ENCODE measurements at regions not wholly inside any gene's neighbourhood (a gene's known extent, or its start where the extent isn't known, plus 50 kb on each side); places are given as distances from the start of the nearest gene placed in this dataset.
"Not testable (repeated sequence)": the region's sequence is repeated elsewhere in the genome, so short reads cannot be mapped to it uniquely, and the experiment has no call there.

DNA sequence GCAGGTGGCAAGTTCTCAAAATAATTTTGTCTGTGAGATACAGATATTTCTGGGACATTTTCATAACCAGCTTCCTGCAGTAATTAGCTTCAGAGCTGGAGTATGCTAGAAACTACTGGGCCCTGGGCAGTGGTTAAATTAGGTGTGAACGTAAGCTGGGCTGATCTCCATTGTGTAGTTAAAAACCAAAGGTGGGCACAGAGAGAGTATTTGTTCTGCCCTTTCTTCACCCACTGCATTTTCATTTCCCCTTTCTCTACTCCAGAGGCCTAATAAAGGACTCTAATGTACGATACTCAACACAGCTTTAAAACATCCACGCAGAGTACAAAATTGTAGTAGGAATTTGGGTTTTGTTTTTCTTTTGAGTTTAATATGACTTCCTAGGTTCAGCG, 252.7 kb downstream of the SPRY1 start:
- no peak for DNase-seq

DNA sequence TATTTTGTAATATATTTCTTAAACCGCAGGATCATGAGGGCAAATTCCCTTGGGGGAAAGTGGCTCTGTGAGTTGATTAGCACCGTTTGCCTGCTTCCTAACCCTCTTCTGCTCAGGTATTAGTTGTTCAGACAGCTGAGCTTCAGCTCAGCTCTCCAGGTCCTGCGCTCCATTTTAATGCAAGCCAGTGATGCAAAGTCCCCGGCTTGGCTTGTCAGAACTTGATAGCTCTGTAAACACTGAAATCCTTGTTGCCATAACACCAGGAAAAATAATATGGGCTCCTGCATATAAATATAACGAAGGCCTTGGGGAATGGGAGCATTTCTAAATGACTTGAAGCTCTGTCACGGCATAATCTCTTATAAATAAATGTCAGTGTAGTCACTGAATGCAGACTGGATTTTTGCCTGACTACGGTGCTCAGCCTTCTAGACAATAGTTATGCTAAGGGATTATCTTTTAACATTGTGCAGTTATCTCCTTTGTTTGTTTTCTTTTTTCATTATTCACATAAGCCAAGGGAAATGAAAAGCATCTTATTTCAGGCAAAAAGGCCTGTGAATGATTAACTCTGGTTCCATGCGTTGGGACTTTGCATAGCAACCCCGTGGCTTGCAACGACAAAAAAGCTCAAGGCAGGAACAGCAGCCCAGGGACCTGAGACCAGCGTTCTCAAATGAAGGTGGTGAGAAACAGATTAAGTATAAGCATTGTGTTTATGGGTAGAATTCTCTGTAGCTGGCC, 253.2 kb downstream of the SPRY1 start:
- DNase-seq: peak; percentile 80

DNA sequence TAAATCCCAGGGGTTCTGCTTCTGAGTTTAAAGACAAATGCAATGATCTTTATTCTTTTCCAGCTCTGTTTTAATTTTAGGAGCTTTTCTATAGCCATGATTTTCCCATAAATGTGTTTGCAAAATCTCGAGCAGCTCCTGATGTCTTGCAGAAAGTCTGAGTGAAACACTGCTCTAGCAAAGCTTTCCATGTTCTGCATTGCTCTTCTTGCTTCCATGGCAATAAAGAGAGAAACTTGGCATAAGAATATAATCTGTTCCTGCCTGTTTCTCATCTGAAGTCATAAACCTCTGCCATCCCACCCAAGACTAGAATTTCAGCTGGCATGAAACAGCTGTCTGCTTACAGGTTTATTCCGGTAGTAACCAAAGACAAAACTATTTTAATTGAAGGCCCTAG, 254.5 kb downstream of the SPRY1 start:
- peak; percentile 60 for DNase-seq

DNA sequence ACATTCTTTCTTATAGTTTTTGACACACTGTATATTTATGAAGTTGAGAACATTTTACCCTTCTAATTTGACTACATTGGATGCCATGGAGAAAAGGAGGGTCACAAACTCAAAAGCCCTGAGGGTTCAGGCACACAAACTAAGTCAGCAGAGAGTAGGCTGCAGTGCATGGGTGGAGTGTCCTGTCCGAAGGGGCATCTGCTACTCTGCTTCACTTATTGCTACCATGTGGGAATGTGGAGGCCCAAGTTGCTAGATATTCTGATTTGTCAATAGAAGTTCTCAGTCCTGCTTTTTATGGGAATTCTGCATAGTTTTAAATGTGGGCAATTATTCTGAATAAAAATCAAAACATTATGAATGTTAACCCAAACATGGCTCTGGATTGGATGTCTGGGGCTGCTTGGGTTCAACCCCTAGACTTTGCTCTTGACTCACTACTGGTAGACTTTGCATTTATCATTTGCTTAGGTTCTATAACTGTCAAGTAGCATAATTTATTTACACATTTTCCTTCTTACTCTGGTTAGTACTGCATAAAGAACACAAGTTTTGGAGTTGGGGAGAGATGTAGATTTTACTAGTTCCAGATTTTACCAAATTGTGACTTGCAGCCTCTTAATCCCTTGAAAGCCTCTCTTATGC, 255.1 kb downstream of the SPRY1 start:
- DNase-seq: no peak

DNA sequence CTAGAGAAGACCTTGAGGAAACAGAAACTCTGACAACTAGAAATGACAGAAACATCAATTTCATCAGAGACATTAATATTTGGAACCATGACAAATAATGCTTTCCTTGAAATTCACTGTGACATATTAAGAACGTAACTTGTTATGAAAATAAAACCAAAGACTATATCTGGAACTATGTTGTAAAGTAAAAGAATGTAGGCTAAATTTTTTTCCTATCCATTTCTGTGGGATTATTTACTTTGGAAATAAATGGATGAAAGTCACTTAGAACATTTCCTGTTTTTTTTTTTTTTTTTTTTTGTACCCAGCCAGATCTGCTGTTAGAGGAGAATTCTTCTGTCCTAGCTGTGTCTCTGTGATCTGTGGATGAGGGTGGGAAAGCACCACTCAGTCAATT, 255.9 kb downstream of the SPRY1 start:
- no peak for DNase-seq

DNA sequence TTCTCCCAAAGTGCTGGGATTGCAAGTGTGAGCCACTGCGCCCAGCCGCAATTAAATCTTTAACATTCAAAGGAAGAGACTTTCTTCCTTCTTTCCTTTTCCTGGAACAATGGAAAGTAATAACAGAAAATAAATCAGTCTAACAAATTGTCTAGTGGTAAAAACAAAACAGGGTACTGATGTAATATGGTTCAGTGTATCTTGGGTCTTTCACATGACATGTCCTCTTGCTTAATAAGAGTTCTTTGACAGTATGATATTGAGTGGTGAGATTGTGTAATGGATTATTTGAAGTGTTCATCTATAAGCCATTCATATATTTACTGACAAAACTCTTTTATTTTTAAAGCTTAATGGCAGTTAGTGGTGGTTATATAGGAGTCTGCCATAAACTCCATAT, 256.6 kb downstream of the SPRY1 start:
- DNase-seq: no peak

DNA sequence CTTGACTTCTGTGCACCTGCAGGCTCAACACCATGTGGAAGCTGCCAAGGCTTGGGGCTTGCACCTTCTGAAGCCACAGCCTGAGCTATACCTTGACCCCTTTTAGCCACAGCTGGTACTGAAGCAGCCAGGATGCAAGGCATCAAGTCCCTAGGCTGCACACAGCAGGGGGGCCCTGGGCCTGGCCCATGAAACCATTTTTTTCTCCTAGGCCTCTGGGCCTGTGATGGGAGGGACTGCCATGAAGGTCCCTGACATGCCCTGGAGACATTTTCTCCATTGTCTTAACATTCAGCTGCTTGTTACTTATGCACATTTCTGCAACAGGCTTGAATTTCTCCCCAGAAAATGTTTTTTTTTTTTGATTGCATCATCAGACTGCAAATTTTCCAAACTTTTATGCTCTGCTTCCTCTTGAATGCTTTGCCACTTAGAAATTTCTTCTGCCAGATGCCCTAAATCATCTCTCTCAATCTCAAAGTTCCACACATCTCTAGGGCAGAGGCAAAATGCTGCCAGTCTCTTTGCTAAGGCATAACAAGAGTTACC, 260.2 kb downstream of the SPRY1 start:
- not testable (repeated sequence) for DNase-seq

DNA sequence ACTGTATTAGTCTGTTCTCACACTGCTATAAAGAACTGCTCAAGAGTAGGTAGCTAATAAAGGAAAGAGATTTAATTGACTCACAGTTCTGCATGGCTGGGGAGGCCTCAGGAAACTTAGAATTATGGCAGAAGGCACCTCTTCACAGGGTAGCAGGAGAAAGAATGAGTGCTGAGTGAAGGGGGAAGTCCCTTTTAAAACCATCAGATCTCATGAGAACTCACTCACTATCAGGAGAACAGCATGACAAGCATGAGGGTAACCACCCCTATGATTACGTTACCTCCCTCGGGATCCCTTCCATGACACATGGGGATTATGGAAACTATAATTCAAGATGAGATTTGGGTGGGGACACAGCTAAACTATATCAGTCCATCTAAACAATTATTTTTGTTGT, 261.0 kb downstream of the SPRY1 start:
- not testable (repeated sequence) for DNase-seq

DNA sequence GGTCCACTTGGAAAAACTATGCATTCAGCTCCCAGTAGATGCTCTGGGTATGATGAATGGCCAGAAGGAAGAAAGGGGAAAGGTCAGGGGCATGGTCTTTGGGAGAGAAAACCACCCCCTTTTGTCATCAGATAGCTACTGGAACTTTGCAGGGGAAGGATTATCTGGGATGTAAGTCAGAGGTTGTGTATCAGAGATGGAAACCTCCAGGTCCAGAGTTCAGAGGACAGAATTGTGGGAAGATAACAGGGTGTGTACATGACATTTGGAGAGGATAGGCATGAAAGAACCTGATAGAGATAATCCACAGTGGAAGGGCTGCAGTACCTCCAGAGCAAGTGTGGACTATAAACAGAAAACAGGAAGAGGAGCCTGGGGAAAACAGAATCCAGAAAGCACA, 262.7 kb downstream of the SPRY1 start:
- no peak for DNase-seq

DNA sequence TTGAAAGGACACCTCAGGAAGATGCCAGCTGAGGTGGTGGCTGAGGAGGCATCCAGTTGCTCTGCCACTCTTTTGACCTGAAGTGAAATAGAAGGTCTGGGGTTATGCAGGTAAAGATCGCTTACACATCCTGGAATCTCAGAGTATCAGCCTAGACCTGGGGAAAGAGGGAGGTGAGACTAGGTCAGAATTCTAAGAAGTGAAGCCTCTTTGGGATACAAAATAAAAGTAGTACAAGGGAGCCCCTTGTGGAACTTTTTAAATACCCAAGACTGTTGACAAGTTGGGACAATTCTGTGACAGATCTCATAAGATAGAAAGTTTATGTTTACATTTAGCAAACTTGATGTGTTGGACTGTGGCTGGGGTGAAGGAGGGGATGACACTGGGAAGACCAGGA, 263.1 kb downstream of the SPRY1 start:
- DNase-seq: no peak

DNA sequence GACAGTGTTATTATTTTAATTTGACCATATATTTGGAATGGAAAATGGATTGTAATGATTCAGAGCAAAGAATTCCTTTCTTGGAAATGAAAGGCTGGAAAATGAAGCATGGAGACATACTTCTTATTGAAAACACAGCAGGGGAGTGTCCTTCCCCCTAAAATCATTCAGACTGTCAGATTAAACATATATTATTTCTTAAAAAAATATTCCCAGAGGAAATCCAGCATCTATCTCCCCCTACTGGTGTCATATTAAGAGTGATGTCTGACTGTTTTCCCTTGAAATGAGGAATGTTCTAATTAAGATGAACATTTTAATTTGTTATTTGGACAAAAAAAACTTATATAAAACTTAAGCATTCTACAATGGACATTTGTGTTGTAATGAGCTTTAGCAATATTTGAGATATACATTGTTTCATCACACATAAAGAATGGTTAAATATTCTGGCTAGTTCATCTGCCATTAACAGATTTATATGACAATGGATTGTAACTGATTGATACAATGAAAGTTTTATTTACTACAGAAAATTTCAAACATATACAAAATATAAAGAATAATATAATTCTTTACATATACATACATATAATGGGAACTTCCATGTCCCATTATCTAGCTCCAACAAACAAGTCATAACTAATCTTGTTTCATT, 264.6 kb downstream of the SPRY1 start:
- DNase-seq: no peak

DNA sequence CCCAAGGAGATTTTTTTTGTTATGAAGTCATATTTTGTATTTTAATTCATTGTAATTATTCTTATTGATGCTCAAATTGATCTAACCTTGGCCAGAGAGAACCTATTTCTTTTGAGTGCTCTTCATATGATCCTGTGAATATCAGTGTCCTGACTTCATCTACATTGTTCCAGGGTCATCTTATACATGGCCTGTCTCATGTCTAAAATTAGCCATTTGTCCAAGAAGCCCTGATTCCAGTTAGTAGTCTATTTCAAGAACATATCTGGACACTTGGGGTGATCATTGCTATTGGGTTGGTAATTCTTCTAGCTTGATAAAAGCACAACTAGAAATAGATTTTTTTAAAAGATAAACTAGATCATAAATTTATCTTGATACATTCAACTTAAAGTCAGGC, 266.2 kb downstream of the SPRY1 start:
- no peak for DNase-seq

DNA sequence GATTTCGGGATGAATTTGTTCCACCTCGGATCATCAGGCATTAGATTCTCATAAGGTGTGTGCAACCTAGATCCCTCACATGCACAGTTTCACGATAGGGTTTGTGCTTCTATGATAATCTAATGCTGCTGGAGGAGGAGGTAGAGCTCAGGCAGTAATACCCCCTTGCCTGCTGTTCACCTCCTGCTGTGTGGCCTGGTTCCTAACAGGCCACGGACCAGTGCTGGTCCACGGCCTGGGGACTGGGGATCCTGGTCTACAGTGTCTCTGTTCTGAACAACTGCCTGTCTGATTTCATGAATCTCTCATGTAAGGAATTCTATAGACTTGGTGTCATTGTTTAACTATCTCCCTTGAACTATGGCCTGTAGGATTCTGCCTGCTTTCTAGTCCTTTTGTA, 269.9 kb downstream of the SPRY1 start:
- DNase-seq: no peak

DNA sequence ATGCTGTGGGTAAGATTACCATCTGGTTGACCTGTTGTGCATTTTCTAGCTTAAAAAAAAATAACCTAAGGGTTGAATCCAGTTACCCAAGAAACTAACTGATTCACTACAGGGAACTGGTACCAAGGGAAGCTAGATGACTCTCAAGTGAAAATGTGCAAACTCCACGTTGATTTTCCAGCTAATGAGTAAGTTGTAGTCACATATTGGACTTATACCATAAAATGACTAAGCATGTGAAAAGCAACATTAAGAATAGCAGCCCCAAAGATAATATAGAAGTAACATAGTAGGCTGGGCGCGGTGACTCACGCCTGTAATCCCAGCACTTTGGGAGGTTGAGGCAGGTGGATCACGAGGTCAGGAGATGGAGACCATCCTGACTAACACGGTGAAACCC, 270.9 kb downstream of the SPRY1 start:
- DNase-seq: no peak

DNA sequence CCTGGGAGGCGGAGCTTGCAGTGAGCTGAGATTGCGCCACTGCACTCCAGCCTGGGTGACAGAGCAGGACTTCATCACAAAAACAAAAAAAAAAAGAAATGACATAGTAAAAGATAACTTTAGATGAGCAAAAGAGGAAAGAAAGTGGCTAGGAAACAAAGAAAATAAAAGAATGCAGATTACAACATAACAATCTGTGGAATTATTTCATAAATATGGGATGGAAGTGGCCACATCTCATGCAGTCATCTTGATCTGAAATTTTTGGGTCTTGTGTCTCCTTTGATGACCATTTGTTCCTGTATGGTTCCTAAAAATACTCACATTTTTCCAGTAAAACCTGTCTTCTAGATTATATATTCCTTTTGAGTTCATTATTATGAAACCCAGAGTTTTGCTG, 271.4 kb downstream of the SPRY1 start:
- DNase-seq: no peak

DNA sequence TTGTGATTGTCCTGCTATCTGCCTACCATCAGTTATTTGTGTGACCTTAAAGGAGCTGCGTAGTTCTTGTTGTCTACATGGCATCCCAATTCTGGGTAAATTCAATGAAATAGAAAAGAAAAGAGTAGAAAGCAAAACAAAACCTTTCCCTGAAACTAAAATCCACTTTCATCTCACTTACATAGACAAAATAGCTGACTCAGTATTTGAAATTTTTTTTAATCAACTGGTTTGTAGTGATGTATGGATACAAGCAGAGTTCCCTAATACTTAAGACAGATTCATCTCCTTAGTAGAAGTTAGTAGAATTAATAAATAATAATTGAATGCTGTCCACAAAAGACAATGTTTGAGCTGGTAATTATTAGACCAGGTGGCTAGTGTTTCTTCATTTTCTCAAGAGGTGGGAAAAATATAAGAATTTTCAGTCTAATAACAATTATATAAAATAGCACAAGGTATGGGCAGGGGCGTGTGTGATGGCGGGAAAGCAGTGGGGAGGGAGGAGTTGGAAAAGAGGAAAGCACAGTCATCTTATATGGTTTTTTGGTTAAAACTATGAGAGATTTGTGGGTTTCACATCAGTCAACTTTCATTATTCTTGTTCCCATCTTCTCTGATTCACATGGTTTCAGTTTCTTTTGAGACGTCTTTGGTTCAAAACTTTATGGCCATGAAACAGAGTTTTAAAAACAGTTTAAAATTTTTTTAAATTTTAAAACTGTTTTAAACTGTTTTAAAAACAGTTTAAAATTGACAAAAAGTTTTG, 275.2 kb downstream of the SPRY1 start:
- DNase-seq: no peak

DNA sequence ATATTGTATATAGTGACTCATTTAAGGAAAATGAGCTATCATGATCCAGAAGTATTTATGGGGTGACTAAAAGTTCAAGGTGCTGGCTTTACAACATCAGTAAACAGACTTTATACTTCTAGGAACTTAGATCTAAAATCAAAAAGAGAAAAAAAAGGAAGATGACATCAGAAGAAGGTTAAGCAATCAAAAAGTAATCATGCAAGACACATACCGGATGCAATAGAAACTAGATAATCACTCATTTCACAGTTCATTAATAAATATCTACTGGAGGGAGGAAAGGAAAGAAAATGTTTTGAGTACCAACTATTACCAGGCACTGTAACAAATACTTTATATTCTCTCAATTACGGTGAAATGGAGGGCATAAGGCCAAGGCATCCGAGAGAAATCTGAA, 276.4 kb downstream of the SPRY1 start:
- no peak for DNase-seq

DNA sequence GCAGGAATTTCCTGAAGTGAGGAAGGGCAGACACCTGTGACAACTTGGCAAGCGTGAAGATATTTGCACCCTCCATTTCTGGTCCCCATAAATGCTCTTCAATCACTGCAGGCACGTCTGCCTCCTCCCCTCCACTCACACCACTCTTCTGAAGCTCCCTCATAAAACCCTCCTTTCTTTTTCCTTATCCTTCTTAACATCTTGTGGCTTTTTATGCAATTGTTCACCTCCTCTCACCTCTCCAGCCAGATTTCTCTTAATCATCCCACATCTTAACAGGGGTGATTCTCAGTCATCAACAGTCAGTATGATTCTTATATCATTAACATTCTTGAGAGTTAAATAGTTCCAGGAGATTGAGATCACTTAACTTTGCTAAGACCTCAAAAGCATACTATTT, 277.4 kb downstream of the SPRY1 start:
- DNase-seq: no peak

DNA sequence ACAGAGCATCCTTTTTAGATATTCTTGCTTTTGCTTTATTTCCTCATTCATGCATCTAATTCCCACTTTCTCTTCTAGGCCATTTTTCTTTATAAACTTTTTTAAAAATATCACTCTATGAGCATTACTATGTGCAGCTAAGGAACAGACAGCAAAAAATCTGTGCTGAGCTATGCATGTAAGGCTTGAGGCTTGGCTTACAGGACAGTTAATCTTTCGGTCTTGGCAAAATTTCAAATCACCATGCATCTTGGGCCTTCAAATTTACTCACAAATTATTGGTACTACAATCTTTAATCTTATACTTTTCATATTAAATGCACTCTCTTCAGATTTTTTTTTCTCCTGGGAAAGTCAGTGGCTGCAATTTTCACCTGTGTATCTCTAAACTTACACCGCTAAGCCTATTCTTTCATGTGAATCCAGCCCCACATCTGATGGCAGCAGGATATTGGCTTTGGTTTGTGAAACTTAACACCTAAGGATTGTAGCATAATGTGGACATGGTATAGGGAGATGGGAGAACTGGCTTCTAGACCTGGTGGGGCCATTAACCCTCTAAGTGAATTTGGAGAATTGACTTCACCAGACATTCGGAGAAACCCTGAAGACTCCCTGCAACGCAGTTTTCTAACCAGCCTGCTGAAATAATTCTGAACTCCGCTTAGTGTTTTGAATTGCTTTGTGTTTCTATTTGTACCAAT, 278.3 kb downstream of the SPRY1 start:
- DNase-seq: no peak

DNA sequence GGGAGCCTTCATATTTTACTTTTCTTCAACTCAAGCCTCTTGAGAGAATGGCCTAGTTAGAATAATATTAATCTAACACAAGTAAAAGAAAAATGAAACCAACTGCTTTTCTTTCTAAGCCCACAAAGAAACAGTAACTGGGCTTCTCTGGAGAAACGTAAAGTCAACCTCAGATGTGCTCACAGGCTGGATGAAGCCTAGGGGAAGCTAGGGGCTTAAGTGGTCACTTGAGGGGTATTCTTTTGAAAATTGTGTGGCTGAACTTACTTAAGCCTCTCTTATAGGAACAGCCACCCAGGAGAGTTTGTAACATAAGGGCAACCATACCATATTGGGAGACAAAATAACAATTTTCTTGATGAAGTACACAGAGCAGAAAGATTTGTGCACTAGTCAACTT, 279.0 kb downstream of the SPRY1 start:
- DNase-seq: no peak

DNA sequence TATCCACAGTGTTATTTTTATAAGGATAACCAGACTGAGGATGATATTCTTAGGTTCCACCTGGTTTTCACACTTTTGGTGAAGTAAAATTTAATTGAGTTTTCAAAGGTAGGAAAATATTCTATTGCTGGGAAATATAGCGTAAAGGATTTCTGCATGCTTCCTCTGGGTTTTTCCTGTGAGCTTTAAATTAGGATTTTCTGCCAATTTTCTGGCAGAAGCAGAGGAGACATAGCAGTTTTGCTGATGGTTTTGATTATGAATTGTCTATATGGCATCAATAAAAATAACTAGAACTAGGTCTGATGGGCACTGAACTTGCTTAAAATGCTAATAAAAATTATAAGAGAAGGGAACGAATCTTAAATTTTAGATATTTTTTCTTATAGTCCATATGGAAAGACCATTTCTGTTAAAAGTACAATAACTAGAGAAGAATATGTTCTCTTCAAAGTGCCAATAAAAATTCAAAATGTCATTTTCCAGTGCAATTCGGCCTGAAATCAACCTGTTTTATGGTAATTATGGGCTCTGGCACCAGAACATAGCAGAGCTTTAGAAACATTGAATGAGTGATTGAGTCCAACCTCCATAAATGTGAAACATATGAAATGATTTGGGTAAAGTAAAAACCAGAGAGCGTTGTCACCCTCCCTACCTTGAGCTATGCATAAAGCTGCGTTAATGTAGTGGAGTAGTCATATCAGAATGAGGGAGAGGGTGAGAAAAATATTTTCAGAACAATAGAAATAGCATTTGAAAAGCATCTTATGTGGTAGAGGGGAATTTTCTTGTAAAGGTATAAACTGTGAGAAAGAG, 279.7 kb downstream of the SPRY1 start:
- DNase-seq: no peak

DNA sequence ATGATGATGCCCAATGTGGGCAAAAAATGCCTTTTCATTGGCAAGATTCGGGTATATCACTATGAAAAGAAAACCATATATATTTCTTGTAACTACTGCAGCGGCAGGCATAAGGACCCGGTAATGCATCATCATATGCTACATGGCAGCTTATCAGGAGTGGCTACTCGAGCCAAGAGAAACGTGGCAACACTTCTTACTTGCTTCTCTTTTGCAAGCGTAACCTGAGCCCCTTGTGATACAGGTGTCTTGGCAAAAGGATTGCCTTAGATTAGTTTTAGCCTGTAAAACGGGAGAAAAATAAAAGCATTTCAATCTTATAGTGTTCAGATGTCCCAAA, 280.3 kb downstream of the SPRY1 start:
- DNase-seq: peak; percentile 54
